Smooth muscle cell (in vitro differentiated cells): ENCODE measurements at regions not wholly inside any gene's neighbourhood (a gene's known extent, or its start where the extent isn't known, plus 50 kb on each side); places are given as distances from the start of the nearest gene placed in this dataset.

Source experiments
- DNase-seq: peaks from one replicate; lab custom pipeline; 2025; ENCODE audit not compliant: unreplicated experiment; lab: John Stamatoyannopoulos, UW
- H2AFZ ChIP-seq: fragments of 200-600 bp; sonication (generic); 2 replicates; pipeline ENCODE4 v1.6.0; 2016; ENCODE audit warnings: antibody characterized with exemption, low read depth, mild to moderate bottlenecking
- H3F3A ChIP-seq: fragments of 200-600 bp; sonication (generic); 2 replicates; pipeline ENCODE4 v1.6.0; 2017; ENCODE audit warnings: antibody characterized with exemption, low read depth
- H3K27ac ChIP-seq: fragments of 200-600 bp; sonication (generic); 2 replicates; pipeline ENCODE4 v1.5.1; 2016; ENCODE audit warnings: low read depth, mild to moderate bottlenecking
- H3K27me3 ChIP-seq: fragments of 200-600 bp; sonication (generic); 2 replicates; pipeline ENCODE4 v1.6.1; 2016; ENCODE audit warnings: low read depth, mild to moderate bottlenecking
- H3K36me3 ChIP-seq: fragments of 200-600 bp; sonication (generic); 2 replicates; pipeline ENCODE4 v1.5.1; 2016; ENCODE audit warnings: low read depth
- H3K4me1 ChIP-seq: fragments of 200-600 bp; sonication (generic); 2 replicates; pipeline ENCODE4 v1.5.1; 2016; ENCODE audit warnings: low read depth
- H3K4me2 ChIP-seq: fragments of 200-600 bp; sonication (generic); 2 replicates; pipeline ENCODE4 v1.6.0; 2016; ENCODE audit warnings: mild to moderate bottlenecking
- H3K4me3 ChIP-seq: fragments of 200-600 bp; sonication (generic); 2 replicates; pipeline ENCODE4 v1.5.1; 2016; ENCODE audit warnings: mild to moderate bottlenecking
- H3K79me2 ChIP-seq: fragments of 200-600 bp; sonication (generic); 2 replicates; pipeline ENCODE4 v1.6.0; 2016; ENCODE audit warnings: low read depth, mild to moderate bottlenecking
- H3K9ac ChIP-seq: fragments of 200-600 bp; sonication (generic); 2 replicates; pipeline ENCODE4 v1.6.0; 2016; ENCODE audit warnings: low read depth
- H3K9me3 ChIP-seq: fragments of 200-600 bp; sonication (generic); replicated peaks from 2 replicates; pipeline ENCODE4 v1.5.1; 2016; ENCODE audit warnings: low read depth
- H4K20me1 ChIP-seq: fragments of 200-600 bp; sonication (generic); 2 replicates; pipeline ENCODE4 v1.6.0; 2016; ENCODE audit warnings: low read depth
- WGBS: methylation state at CpG from one replicate; pipeline ENCODE4 v1.1.7; 2016; ENCODE audit warnings: low lambda C conversion rate; 5-methylcytosine and 5-hydroxymethylcytosine counted together
- TF ChIP-seq, protein P1 (sequence below): fragments of 200-600 bp; sonication (generic); IDR thresholded peaks from 2 replicates; pipeline ENCODE4 v1.5.1; 2017; ENCODE audit warnings: borderline replicate concordance, mild to moderate bottlenecking, antibody characterized with exemption; ENCODE audit not compliant: insufficient read depth, poor library complexity, severe bottlenecking

DNA sequence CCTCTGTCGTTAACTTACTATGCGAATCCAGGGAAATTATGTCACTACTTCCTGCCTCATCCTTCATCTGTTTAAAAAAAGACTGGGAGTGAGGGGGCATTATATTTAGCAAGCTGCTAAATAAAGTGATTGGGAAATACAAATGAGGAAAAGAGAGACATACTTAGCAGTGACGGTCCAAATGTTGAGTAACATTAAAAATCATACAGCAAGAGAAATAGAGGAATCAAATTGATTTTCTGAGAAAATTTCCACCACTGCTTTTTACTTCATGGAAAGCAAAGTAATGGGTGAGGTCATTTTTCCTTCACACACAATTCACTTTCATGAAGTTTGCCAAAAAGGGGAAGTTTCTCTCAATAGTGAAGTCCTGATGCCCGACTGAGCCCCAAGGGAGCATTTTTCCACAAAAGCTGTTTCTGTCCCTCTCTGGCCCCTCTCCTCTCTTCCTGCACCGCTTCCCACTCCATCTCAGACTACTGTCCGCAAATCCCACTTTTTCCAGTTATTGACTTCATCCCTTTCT, 61.9 kb upstream of the ADO start:
- Histone ChIP-seq H3K36me3 (no peaks in the 10 kb centered on the region), H3K27ac (no peak overlapping the region), H3K79me2 (no peaks in the 10 kb centered on the region), H4K20me1 (no peaks in the 10 kb centered on the region), H3F3A (no peaks in the 10 kb centered on the region), H3K9ac (no peak overlapping the region), H3K4me3 (no peak overlapping the region), H2AFZ (peak overlapping the region; percentile 28), H3K9me3 (no peaks in the 10 kb centered on the region), H3K27me3 (no peaks in the 10 kb centered on the region), H3K4me1 (no peaks in the 10 kb centered on the region), H3K4me2 (no peak overlapping the region)
- TF ChIP-seq, protein P1, sequence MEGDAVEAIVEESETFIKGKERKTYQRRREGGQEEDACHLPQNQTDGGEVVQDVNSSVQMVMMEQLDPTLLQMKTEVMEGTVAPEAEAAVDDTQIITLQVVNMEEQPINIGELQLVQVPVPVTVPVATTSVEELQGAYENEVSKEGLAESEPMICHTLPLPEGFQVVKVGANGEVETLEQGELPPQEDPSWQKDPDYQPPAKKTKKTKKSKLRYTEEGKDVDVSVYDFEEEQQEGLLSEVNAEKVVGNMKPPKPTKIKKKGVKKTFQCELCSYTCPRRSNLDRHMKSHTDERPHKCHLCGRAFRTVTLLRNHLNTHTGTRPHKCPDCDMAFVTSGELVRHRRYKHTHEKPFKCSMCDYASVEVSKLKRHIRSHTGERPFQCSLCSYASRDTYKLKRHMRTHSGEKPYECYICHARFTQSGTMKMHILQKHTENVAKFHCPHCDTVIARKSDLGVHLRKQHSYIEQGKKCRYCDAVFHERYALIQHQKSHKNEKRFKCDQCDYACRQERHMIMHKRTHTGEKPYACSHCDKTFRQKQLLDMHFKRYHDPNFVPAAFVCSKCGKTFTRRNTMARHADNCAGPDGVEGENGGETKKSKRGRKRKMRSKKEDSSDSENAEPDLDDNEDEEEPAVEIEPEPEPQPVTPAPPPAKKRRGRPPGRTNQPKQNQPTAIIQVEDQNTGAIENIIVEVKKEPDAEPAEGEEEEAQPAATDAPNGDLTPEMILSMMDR = no peak
- 71% methylated on average over 6 of the region's 6 CpGs for WGBS
- no peak for DNase-seq

DNA sequence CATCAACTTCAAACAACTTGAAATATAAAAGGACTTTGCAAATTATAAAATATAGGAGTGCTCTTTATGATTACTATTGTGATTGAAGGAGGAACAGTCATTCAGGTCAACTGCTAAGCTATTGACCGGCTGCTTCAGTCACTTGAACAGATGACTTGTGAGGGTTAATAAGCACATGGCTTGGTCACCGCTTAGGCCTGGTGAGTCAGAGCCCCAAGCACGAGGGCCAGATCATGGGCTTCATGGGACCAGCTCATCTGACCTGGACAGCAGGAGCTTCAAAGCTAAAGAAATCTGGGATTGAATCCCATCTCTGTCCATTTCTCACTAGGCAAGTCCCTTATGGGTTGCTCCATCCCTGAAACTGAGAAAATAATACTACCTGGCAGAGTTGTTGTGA, 60.4 kb upstream of the ADO start:
- TF ChIP-seq, protein P1 = no peak
- WGBS = 31% methylated on average over 3 of the region's 3 CpGs
- no peaks in the 10 kb centered on the region for H3K27me3 ChIP-seq
- H3K79me2 ChIP-seq = no peaks in the 10 kb centered on the region
- no peak overlapping the region for H2AFZ ChIP-seq
- H3K4me3 ChIP-seq = no peak overlapping the region
- H3K9me3 ChIP-seq = no peaks in the 10 kb centered on the region
- no peaks in the 10 kb centered on the region for H3F3A ChIP-seq
- H3K9ac ChIP-seq = no peak overlapping the region
- no peak overlapping the region for H3K4me2 ChIP-seq
- no peak for DNase-seq
- no peaks in the 10 kb centered on the region for H3K36me3 ChIP-seq
- H4K20me1 ChIP-seq = no peaks in the 10 kb centered on the region
- H3K4me1 ChIP-seq = no peaks in the 10 kb centered on the region
- no peak overlapping the region for H3K27ac ChIP-seq

DNA sequence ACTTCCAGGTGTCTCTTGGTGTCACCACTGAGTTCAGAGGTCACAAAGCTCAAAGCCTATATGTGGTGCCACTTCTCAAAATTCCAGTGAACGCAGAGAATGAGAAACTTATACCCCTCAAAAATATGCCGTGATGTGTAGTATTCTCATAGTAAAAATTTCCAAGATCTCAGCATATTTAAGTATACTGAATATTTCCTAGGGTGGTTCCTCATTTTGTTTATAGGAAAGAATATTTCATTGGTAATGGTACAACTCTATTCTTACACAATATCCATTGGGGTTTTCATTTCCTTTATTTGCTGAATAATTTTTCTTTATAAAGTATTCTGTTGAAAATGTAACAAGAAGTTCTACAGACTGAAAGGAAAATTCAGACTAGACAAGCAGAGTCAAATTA, 58.9 kb upstream of the ADO start:
- TF ChIP-seq, protein P1 = no peak
- WGBS = 93% methylated on average over 2 of the region's 2 CpGs
- no peaks in the 10 kb centered on the region for H4K20me1 ChIP-seq
- H3K4me2 ChIP-seq = no peak overlapping the region
- no peaks in the 10 kb centered on the region for H3K27me3 ChIP-seq
- no peaks in the 10 kb centered on the region for H3F3A ChIP-seq
- H2AFZ ChIP-seq = no peak overlapping the region
- no peaks in the 10 kb centered on the region for H3K36me3 ChIP-seq
- H3K9ac ChIP-seq = no peak overlapping the region
- no peak overlapping the region for H3K4me3 ChIP-seq
- no peaks in the 10 kb centered on the region for H3K79me2 ChIP-seq
- H3K4me1 ChIP-seq = no peaks in the 10 kb centered on the region
- no peaks in the 10 kb centered on the region for H3K9me3 ChIP-seq
- no peak for DNase-seq
- no peak overlapping the region for H3K27ac ChIP-seq

DNA sequence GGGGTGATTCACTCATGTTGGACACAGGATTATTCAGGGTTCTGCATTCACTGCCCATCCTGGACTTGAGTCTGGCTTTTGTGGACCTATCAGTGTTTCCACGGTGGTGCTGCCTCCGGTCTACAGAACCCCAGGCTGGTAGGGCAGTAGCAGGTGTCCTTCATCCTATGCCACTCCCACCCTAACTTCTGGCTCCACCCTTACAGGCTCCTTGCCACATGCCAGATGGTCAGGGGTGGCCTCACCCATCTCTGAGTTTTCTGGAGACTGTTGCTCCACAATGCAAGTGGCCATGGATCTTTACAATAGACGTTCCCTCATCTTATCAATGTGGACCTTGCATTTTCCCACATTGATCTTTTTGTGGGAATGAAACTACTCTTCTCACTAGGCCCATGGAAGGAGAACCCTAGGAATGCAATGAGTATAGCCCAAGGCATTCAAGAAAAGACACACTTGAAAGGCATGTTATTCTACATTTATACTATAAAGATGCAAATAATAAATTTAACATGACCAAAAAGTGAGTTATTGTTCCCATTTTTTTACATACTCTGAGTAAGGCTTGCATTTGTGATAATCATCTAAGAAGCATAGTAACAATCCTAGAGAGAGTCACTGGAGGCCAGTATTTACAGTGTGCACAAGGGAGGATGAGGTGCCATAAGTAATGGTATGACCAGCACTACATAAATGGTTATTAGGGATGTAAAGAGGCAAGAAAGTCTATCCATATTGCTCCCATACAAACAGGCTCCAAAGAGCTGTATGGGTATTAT, 57.4 kb upstream of the ADO start:
- H3K4me2 ChIP-seq = no peak overlapping the region

More for the DNA sequence above, 57.4 kb upstream of the ADO start:
- Histone ChIP-seq H4K20me1 (no peaks in the 10 kb centered on the region), H2AFZ (no peak overlapping the region), H3K4me3 (no peak overlapping the region), H3K9me3 (no peaks in the 10 kb centered on the region), H3K36me3 (no peaks in the 10 kb centered on the region), H3K79me2 (no peaks in the 10 kb centered on the region), H3F3A (no peaks in the 10 kb centered on the region), H3K9ac (no peak overlapping the region), H3K4me1 (no peaks in the 10 kb centered on the region), H3K27ac (no peak overlapping the region), H3K27me3 (no peaks in the 10 kb centered on the region)
- TF ChIP-seq, protein P1 = no peak
- no peak for DNase-seq
- 93% methylated on average over 3 of the region's 3 CpGs for WGBS
